Stimulated activated naive CD4-positive, alpha-beta T cell (primary cell): ENCODE measurements at regions not wholly inside any gene's neighbourhood (a gene's known extent, or its start where the extent isn't known, plus 50 kb on each side); places are given as distances from the start of the nearest gene placed in this dataset.
A peak's percentile ranks its signal among the peaks of the same experiment; 100 is the strongest.

Experiments
- DNase-seq, 6 experiments: peaks; one replicate each; lab custom pipeline; 2025; lab: John Stamatoyannopoulos, UW

GRCh38 chr3:19717736-19718135 lies 216.3 kb downstream of the EFHB start:
- DNase-seq, result no peak

DNA sequence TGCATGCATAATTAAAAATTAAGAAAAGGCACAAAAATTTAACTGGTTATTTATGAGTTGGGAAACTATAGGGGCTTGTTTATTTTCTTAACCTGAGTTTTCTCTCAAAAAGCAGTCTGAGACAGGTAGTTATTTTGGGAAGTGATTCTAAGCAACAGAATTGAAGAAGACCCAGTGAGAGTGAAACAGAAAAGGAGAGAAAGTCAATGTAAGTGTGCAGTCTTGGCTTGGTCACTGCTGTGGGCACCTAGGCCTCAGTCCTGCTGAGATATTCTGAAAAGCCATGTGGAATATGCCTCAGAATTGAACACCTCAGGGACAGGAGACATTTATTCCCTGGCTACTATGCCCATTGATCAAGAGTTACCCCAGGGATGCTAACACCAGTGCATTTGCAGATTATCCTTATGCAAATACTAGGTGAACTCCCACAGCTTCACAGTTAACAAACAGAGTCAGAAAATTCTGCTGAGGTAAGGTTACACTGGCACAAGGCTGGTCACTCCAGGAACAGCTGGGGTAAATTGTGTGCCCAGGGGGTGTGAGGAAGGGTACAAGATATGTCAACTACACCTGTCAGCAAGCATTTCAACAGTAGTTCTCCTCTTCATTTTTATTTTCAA lies 222.7 kb downstream of the EFHB start:
- DNase-seq, result no peak

GRCh38 chr3:19702416-19703078 lies 231.5 kb downstream of the EFHB start:
- peak in 1 of 6 experiments; percentile 16 for DNase-seq

GRCh38 chr3:19688767-19689166 lies 245.2 kb downstream of the EFHB start:
- no peak for DNase-seq

GRCh38 chr3:19668163-19668562 lies 265.9 kb downstream of the EFHB start:
- no peak for DNase-seq

DNA sequence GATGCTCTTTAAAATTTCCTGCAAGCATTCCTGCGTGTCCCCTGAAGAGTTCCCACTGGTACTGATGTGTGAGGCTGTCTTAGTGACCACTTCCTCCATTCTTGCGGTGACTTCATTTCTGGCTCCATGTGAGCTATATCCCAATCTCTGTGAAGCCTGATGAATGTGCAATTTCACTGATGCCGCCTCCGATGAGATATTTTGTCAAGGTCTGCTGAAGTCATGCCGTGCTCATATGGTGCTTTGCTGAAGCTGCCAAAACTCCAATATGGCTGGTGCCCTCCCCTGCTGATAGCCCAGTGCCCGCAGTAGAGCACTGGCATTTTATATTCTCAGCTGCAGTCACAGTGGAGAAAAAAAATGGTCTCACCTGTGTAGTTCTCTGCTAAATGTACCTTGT lies 271.5 kb downstream of the EFHB start:
- DNase-seq, result no peak

DNA sequence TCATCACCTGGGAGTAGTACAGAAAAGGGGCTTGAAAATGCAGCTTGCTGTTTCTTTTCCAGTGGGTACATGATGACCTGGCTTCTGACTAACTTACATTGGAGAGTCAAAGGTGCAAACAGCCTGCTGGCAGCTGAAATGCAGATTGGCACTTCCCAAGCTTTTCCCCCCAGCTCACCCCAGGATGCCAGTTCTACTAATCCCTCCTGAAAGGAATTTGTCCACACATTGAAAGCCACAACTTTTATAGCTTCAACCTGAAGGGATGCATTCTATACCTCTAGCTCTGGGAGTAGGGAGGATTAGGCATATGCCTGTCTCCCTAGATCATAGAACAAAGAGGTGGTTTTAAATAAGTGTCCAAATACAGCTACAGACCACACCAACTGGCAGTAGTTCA lies 281.7 kb downstream of the EFHB start:
- no peak for DNase-seq

DNA sequence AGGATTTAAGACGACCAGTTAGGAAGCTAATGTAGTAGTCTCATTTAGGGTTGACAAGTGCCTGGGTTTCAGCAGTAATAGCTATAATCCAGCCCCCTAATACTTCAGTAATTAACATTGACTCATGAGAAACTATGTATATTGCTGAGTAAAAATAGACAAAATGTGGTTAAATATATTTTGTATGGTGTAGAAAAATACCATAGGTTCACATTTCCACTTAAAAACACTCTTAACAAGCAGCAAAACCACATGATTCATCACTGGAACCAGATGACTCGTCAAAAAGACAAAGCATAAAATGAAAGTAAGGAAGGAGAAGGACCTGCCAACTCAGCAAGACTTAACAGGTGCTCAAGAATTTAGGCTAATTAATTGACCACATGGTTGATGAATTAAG lies 288.9 kb downstream of the EFHB start:
- no peak for DNase-seq

GRCh38 chr3:19644405-19644804 lies 289.6 kb downstream of the EFHB start:
- no peak for DNase-seq

GRCh38 chr3:19641408-19641807 lies 292.6 kb downstream of the EFHB start:
- DNase-seq, result no peak

DNA sequence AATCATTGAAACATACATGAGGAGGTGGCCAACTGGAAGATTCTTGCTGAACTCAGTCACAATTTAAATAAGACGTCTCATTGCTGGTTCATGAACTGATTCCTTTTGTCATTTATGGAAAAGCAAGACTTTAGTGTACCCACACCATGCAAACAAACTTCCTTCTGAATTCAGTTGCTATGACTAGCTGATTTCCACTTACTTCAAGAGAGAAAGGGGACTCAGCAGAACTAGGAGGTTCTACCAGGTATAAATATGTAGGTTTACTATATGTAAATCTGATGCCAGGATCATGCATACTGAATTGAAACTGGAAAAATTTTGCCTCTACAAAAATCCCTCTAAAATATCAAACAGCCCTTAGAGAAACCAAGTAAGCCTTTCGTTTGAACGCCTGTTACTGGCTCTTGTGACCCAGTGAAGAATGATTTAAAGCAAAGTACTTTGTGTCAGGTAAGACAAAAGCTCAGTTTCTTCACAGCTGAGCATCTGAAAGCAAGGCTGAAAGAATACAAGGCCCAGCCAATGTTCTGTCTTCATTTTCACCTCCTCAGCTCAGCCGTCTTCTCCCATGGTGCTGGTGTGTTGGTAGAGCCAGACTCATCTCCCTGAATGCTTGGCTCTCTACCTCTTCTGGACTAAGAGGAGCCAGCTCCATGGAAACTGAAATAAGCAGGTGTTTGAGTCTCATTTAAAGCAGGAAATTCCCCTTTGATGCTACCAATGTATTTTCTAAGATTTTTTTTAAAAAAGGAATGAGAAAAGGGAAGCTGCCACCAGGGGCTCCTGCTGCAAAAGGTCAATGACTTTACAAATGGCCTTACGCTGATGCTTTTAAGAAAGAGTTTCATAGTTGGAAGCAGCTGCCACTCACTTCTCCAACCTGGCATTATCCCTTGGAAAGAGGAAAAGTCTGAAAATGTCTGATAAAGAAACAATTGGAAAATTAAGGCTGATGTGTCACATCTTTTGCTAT lies 301.6 kb downstream of the EFHB start:
- no peak for DNase-seq

DNA sequence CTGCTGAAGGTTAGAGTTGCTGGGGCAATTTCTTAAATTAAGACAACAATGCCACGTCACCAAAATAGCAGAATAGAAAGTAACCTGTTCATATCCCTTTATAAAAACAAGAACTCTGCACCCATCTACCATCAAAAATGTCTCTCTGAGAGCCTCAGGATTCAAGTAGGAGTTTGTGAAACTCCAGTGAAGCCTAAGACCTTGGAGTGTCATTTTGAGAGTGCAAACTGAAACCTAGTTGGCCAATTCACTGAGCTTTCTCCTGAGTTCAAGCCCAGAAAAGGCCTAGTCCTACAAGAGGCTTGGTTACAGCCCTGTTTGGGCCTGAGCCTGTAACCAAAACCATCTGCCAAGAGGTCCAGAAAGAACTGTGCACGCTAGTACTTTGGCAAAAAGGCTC lies 335.1 kb downstream of the EFHB start:
- no peak for DNase-seq

DNA sequence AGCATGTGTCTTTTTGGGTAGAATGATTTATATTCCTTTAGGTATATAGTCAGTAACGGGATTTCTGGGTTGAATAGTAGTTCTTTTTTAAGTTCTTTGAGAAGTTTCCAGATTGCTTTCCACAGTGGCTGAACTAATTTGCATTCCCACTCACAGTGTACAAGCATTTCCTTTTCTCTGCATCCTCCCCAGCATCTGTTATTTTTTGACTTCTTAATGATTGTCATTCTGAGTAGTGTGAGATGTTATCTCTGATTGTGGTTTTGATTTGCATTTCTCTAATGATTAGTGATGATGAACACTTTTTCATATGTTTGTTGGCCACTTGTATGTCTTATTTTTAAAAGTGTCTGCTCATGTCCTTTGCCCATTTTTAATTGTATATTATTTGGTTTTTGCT lies 337.6 kb downstream of the EFHB start:
- no peak for DNase-seq

DNA sequence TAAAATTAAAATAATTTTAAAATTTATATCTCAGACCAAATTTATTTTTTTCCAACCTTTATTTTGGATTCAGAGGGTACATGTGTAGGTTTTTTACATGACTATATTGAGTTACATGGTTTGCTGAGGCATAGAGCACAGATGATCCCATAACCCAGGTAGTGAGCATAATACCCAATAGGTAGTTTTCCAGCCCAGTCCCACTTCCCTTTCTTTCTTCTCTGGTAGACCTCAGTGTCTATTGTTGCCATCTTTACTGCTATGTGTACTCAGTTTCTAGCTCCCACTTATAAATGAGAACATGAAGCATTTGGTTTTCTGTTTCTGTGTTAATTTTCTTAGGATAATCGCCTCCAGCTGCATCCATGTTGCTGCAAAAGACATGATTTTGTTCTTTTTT lies 338.1 kb downstream of the EFHB start:
- DNase-seq, result no peak
